ENCODE measurements at regions not wholly inside any gene's neighbourhood (a gene's known extent, or its start where the extent isn't known, plus 50 kb on each side); places are given as distances from the start of the nearest gene placed in this dataset.

DNA sequence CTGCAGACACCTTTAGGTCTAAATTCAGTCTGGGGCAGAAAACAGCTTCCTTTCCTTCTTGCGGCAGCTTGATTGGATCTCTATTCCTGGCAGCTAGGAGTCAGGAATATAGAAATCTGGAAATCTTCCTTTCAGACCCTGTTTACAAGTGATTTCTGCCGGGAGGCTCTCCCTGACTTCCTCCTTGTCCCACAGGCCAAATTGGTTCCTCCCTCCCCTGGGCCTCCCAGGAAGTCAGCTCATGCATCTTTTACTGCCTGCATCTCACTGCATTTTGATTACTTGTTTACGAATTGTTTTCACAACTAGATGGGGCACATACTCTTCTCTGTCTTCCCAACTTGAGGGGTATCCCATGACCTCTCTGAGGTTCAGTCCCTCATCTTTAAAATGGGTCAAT, 206.3 kb downstream of the MAF start:
- H3K36me3 ChIP-seq (ENCODE audit: control insufficient read depth in 5 of 5, insufficient read depth in 5 of 5, low read length in 5 of 5): no peaks in the 10 kb centered on the region
- H3K4me1 ChIP-seq (ENCODE audit: control insufficient read depth in 5 of 5, insufficient read depth in 5 of 5, low read length in 5 of 5): peaks cover 2 to 37% (median 5%) of the 10 kb centered on the region in 5 donors
- no peak overlapping the region for H3K27ac ChIP-seq (ENCODE audit: low read depth, low read length)
- no peaks in the 10 kb centered on the region for H3K27me3 ChIP-seq (ENCODE audit: control insufficient read depth in 5 of 5, insufficient read depth in 4 of 5, low read length in 5 of 5)
- no peak overlapping the region for H3K4me3 ChIP-seq (ENCODE audit: low read depth in 1 of 5, low read length in 5 of 5)
- H3K9me3 ChIP-seq (ENCODE audit: control insufficient read depth in 5 of 5, low read length in 5 of 5): no peaks in the 10 kb centered on the region
- no peak overlapping the region for H3K9ac ChIP-seq (ENCODE audit: low read length in 5 of 5)

- H3K9me3 ChIP-seq (ENCODE audit: control insufficient read depth in 5 of 5, low read length in 5 of 5): no peaks in the 10 kb centered on the region
- no peak overlapping the region for H3K4me3 ChIP-seq (ENCODE audit: low read depth in 1 of 5, low read length in 5 of 5)
- H3K36me3 ChIP-seq (ENCODE audit: control insufficient read depth in 5 of 5, insufficient read depth in 5 of 5, low read length in 5 of 5): no peaks in the 10 kb centered on the region
- no peaks in the 10 kb centered on the region for H3K27me3 ChIP-seq (ENCODE audit: control insufficient read depth in 5 of 5, insufficient read depth in 4 of 5, low read length in 5 of 5)
- peaks cover 2 to 37% (median 5%) of the 10 kb centered on the region in 5 donors for H3K4me1 ChIP-seq (ENCODE audit: control insufficient read depth in 5 of 5, insufficient read depth in 5 of 5, low read length in 5 of 5)
- no peak overlapping the region for H3K9ac ChIP-seq (ENCODE audit: low read length in 5 of 5)
- H3K27ac ChIP-seq (ENCODE audit: low read depth, low read length): no peak overlapping the region
Measured at GRCh38 chr16:79393564-79393963, 207.0 kb downstream of the MAF start.

- H3K4me3 ChIP-seq (ENCODE audit: low read depth in 1 of 5, low read length in 5 of 5): no peak overlapping the region
- H3K36me3 ChIP-seq (ENCODE audit: control insufficient read depth in 5 of 5, insufficient read depth in 5 of 5, low read length in 5 of 5): no peaks in the 10 kb centered on the region
- no peak overlapping the region for H3K9ac ChIP-seq (ENCODE audit: low read length in 5 of 5)
- H3K27me3 ChIP-seq (ENCODE audit: control insufficient read depth in 5 of 5, insufficient read depth in 4 of 5, low read length in 5 of 5): no peaks in the 10 kb centered on the region
- peaks cover 2 to 37% (median 5%) of the 10 kb centered on the region in 5 donors for H3K4me1 ChIP-seq (ENCODE audit: control insufficient read depth in 5 of 5, insufficient read depth in 5 of 5, low read length in 5 of 5)
- H3K9me3 ChIP-seq (ENCODE audit: control insufficient read depth in 5 of 5, low read length in 5 of 5): no peaks in the 10 kb centered on the region
- H3K27ac ChIP-seq (ENCODE audit: low read depth, low read length): no peak overlapping the region
Measured at GRCh38 chr16:79393127-79393526, 207.4 kb downstream of the MAF start.

GRCh38 chr16:79392081-79392480, 208.5 kb downstream of the MAF start:
- no peak overlapping the region for H3K27ac ChIP-seq (ENCODE audit: low read depth, low read length)
- no peaks in the 10 kb centered on the region for H3K27me3 ChIP-seq (ENCODE audit: control insufficient read depth in 5 of 5, insufficient read depth in 4 of 5, low read length in 5 of 5)
- no peak overlapping the region for H3K4me3 ChIP-seq (ENCODE audit: low read depth in 1 of 5, low read length in 5 of 5)
- H3K4me1 ChIP-seq (ENCODE audit: control insufficient read depth in 5 of 5, insufficient read depth in 5 of 5, low read length in 5 of 5): peaks cover 2 to 37% (median 5%) of the 10 kb centered on the region in 5 donors
- no peaks in the 10 kb centered on the region for H3K36me3 ChIP-seq (ENCODE audit: control insufficient read depth in 5 of 5, insufficient read depth in 5 of 5, low read length in 5 of 5)
- H3K9ac ChIP-seq (ENCODE audit: low read length in 5 of 5): no peak overlapping the region
- no peaks in the 10 kb centered on the region for H3K9me3 ChIP-seq (ENCODE audit: control insufficient read depth in 5 of 5, low read length in 5 of 5)

- Histone ChIP-seq H3K9ac (ENCODE audit: low read length in 5 of 5) (no peak overlapping the region), H3K4me3 (ENCODE audit: low read depth in 1 of 5, low read length in 5 of 5) (no peak overlapping the region), H3K4me1 (ENCODE audit: control insufficient read depth in 5 of 5, insufficient read depth in 5 of 5, low read length in 5 of 5) (peaks cover 2 to 37% (median 5%) of the 10 kb centered on the region in 5 donors), H3K9me3 (ENCODE audit: control insufficient read depth in 5 of 5, low read length in 5 of 5) (no peaks in the 10 kb centered on the region), H3K36me3 (ENCODE audit: control insufficient read depth in 5 of 5, insufficient read depth in 5 of 5, low read length in 5 of 5) (no peaks in the 10 kb centered on the region), H3K27ac (ENCODE audit: low read depth, low read length) (no peak overlapping the region), H3K27me3 (ENCODE audit: control insufficient read depth in 5 of 5, insufficient read depth in 4 of 5, low read length in 5 of 5) (no peaks in the 10 kb centered on the region)
Measured at GRCh38 chr16:79391395-79391794, 209.1 kb downstream of the MAF start.

DNA sequence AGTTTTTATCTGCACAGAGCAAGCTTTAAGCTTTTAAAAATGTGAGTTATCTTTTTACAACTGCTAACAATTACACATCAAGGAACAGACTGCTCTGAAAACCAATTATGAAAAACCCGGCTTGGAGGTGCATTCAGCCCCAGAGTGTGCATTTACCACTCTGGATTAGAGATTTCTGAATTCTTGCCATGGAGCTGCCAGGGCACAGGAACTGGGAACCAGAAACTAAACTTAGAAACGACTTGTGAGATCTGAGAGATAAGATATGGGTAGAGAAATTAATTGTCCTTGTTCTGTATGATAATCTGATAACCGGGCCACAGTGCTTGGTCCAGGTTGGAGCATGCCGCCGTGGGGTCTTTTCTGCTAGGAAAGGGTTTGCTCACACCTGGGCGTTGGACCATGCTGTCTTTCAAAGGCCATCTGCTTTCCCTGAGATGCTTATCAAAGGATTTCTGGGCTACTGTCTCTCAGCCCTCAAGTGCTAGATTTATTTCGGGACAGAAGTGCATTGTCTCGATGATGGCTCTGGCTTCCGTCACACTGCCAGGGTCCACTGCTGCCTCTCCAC, 210.0 kb downstream of the MAF start:
- no peaks in the 10 kb centered on the region for H3K9me3 ChIP-seq (ENCODE audit: control insufficient read depth in 5 of 5, low read length in 5 of 5)
- no peak overlapping the region for H3K27ac ChIP-seq (ENCODE audit: low read depth, low read length)
- no peak overlapping the region for H3K9ac ChIP-seq (ENCODE audit: low read length in 5 of 5)
- H3K36me3 ChIP-seq (ENCODE audit: control insufficient read depth in 5 of 5, insufficient read depth in 5 of 5, low read length in 5 of 5): no peaks in the 10 kb centered on the region
- H3K4me3 ChIP-seq (ENCODE audit: low read depth in 1 of 5, low read length in 5 of 5): no peak overlapping the region
- no peaks in the 10 kb centered on the region for H3K27me3 ChIP-seq (ENCODE audit: control insufficient read depth in 5 of 5, insufficient read depth in 4 of 5, low read length in 5 of 5)
- peaks cover 2 to 30% (median 5%) of the 10 kb centered on the region in 5 donors for H3K4me1 ChIP-seq (ENCODE audit: control insufficient read depth in 5 of 5, insufficient read depth in 5 of 5, low read length in 5 of 5)

GRCh38 chr16:79388396-79388795, 212.1 kb downstream of the MAF start:
- Histone ChIP-seq H3K27me3 (ENCODE audit: control insufficient read depth in 5 of 5, insufficient read depth in 4 of 5, low read length in 5 of 5) (no peaks in the 10 kb centered on the region), H3K4me3 (ENCODE audit: low read depth in 1 of 5, low read length in 5 of 5) (no peak overlapping the region), H3K9me3 (ENCODE audit: control insufficient read depth in 5 of 5, low read length in 5 of 5) (no peaks in the 10 kb centered on the region)

DNA sequence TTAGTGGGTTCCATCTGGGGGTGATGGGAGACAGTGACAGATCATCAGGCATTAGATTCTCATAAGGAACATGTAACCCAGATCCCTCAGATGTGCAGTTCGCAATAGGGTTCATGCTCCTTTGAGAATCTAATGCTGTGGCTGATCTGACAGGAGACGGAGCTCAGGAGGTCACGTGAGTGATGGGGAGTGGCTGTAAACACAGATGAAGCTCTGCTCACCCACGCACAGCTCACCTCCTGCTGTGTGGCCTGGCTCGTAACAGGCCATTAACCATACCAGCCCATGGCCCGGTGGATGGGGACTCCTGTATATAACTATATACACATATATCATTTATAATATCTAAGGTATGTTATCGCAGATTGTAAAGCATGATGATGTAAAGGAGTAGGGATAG, 214.2 kb downstream of the MAF start:
- no peaks in the 10 kb centered on the region for H3K36me3 ChIP-seq (ENCODE audit: control insufficient read depth in 5 of 5, insufficient read depth in 5 of 5, low read length in 5 of 5)
- H3K27ac ChIP-seq (ENCODE audit: low read depth, low read length): no peak overlapping the region
- no peak overlapping the region for H3K9ac ChIP-seq (ENCODE audit: low read length in 5 of 5)
- H3K4me1 ChIP-seq (ENCODE audit: control insufficient read depth in 5 of 5, insufficient read depth in 5 of 5, low read length in 5 of 5): peaks cover 0 to 8% (median 6%) of the 10 kb centered on the region in 5 donors
- H3K27me3 ChIP-seq (ENCODE audit: control insufficient read depth in 5 of 5, insufficient read depth in 4 of 5, low read length in 5 of 5): no peaks in the 10 kb centered on the region
- no peak overlapping the region for H3K4me3 ChIP-seq (ENCODE audit: low read depth in 1 of 5, low read length in 5 of 5)
- H3K9me3 ChIP-seq (ENCODE audit: control insufficient read depth in 5 of 5, low read length in 5 of 5): no peaks in the 10 kb centered on the region

More at GRCh38 chr16:79388396-79388795, 212.1 kb downstream of the MAF start:
- no peak overlapping the region for H3K27ac ChIP-seq (ENCODE audit: low read depth, low read length)
- no peak overlapping the region for H3K9ac ChIP-seq (ENCODE audit: low read length in 5 of 5)
- H3K4me1 ChIP-seq (ENCODE audit: control insufficient read depth in 5 of 5, insufficient read depth in 5 of 5, low read length in 5 of 5): peaks cover 0 to 12% (median 3%) of the 10 kb centered on the region in 5 donors
- no peaks in the 10 kb centered on the region for H3K36me3 ChIP-seq (ENCODE audit: control insufficient read depth in 5 of 5, insufficient read depth in 5 of 5, low read length in 5 of 5)

- Histone ChIP-seq H3K4me1 (ENCODE audit: control insufficient read depth in 5 of 5, insufficient read depth in 5 of 5, low read length in 5 of 5) (peaks cover 0 to 13% (median 10%) of the 10 kb centered on the region in 5 donors), H3K4me3 (ENCODE audit: low read depth in 1 of 5, low read length in 5 of 5) (peak overlapping the region; percentile 4 to 38 (median 7)), H3K9me3 (ENCODE audit: control insufficient read depth in 5 of 5, low read length in 5 of 5) (no peaks in the 10 kb centered on the region), H3K36me3 (ENCODE audit: control insufficient read depth in 5 of 5, insufficient read depth in 5 of 5, low read length in 5 of 5) (no peaks in the 10 kb centered on the region), H3K9ac (ENCODE audit: low read length in 5 of 5) (no peak overlapping the region), H3K27ac (ENCODE audit: low read depth, low read length) (no peak overlapping the region), H3K27me3 (ENCODE audit: control insufficient read depth in 5 of 5, insufficient read depth in 4 of 5, low read length in 5 of 5) (no peaks in the 10 kb centered on the region)
Measured at GRCh38 chr16:79381603-79382042, 218.9 kb downstream of the MAF start.

GRCh38 chr16:79380995-79381602, 219.4 kb downstream of the MAF start:
- no peaks in the 10 kb centered on the region for H3K9me3 ChIP-seq (ENCODE audit: control insufficient read depth in 5 of 5, low read length in 5 of 5)
- H3K36me3 ChIP-seq (ENCODE audit: control insufficient read depth in 5 of 5, insufficient read depth in 5 of 5, low read length in 5 of 5): no peaks in the 10 kb centered on the region
- peak overlapping the region; percentile 4 to 38 (median 7) for H3K4me3 ChIP-seq (ENCODE audit: low read depth in 1 of 5, low read length in 5 of 5)
- no peak overlapping the region for H3K27ac ChIP-seq (ENCODE audit: low read depth, low read length)
- H3K4me1 ChIP-seq (ENCODE audit: control insufficient read depth in 5 of 5, insufficient read depth in 5 of 5, low read length in 5 of 5): peaks cover 0 to 13% (median 10%) of the 10 kb centered on the region in 5 donors
- H3K27me3 ChIP-seq (ENCODE audit: control insufficient read depth in 5 of 5, insufficient read depth in 4 of 5, low read length in 5 of 5): no peaks in the 10 kb centered on the region
- no peak overlapping the region for H3K9ac ChIP-seq (ENCODE audit: low read length in 5 of 5)

All from subcutaneous abdominal adipose tissue (tissue), 5 donors.